ENCODE measurements at regions not wholly inside any gene's neighbourhood (a gene's known extent, or its start where the extent isn't known, plus 50 kb on each side); places are given as distances from the start of the nearest gene placed in this dataset.
"Not testable (repeated sequence)": the region's sequence is repeated elsewhere in the genome, so short reads cannot be mapped to it uniquely, and the experiment has no call there.

DNA sequence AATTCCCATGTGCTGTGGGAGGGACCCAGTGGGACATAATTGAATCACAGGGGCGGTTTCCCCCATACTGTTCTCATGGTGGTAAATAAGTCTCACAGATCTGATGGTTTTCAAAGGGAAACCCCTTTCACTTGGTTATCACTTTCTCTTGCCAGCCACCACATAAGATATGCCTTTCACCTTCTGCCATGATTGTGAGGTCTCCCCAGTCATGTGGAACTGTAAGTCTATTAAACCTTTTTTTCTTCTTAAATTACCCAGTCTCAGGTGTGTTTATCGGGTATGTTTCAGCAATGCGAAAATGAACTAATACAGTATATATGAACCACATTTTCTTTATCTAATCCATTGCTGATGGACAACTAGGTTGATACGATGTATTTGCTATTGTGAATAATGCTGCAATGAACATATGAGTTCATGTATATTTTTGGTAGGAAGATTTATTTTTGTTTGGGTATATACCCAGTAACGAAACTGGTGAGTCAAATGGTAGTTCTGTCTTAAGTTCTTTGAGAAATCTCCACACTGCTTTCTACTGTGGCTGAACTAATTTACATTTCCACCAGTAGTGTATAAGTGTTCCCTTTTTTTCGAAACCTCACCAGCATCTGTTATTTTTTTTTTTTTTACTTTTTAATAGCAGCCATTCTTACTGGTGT, 70.0 kb upstream of the HGF start:
- ChIA-PET CTCF (no interaction called here), POLR2A (no interaction called here)
- DNase-seq (ENCODE audit: extremely low spot score) = no peak
- TF ChIP-seq NFRKB (IDR thresholded peaks at IDR 0.05) = no peak
- TF ChIP-seq ZNF384 (IDR thresholded peaks at IDR 0.05) = no peak
- TF ChIP-seq LEF1 (IDR thresholded peaks at IDR 0.05; ENCODE audit: borderline replicate concordance) = no peak

GRCh38 chr7:81833401-81833800, 63.6 kb upstream of the HGF start:
- DNase-seq (ENCODE audit: extremely low spot score) = no peak
- ChIA-PET CTCF (no interaction called here), POLR2A (no interaction called here)
- no peak for TF ChIP-seq SUZ12 (IDR thresholded peaks at IDR 0.05)
- TF ChIP-seq BHLHE40 (IDR thresholded peaks at IDR 0.05; ENCODE audit: borderline replicate concordance) = no peak
- no peak for TF ChIP-seq FOXA1 (IDR thresholded peaks at IDR 0.05)
- no peak for TF ChIP-seq LEF1 (IDR thresholded peaks at IDR 0.05; ENCODE audit: borderline replicate concordance)
- no peak for TF ChIP-seq TARDBP (IDR thresholded peaks at IDR 0.05)
- no peak for TF ChIP-seq SP1 (IDR thresholded peaks at IDR 0.05)
- no peak for TF ChIP-seq ARNT (IDR thresholded peaks at IDR 0.05)
- no peak for TF ChIP-seq FOXK2 (IDR thresholded peaks at IDR 0.05)
- no peak for TF ChIP-seq L3MBTL2 (conservative IDR thresholded peaks at IDR 0.05)
- TF ChIP-seq CTBP1 (IDR thresholded peaks at IDR 0.05; ENCODE audit: borderline replicate concordance) = no peak
- no peak for TF ChIP-seq ZNF384 (IDR thresholded peaks at IDR 0.05)
- no peak for TF ChIP-seq HDGF (IDR thresholded peaks at IDR 0.05; ENCODE audit: borderline replicate concordance)
- no peak for TF ChIP-seq PKNOX1 (IDR thresholded peaks at IDR 0.05)
- TF ChIP-seq NFRKB (IDR thresholded peaks at IDR 0.05) = no peak
- TF ChIP-seq ELF4 (IDR thresholded peaks at IDR 0.05) = no peak
- TF ChIP-seq FOXM1 (IDR thresholded peaks at IDR 0.05; ENCODE audit: borderline replicate concordance) = no peak

- ChIA-PET CTCF (no interaction called here), POLR2A (no interaction called here)
- TF ChIP-seq NFRKB (IDR thresholded peaks at IDR 0.05) = no peak
- no peak for TF ChIP-seq FOXM1 (IDR thresholded peaks at IDR 0.05; ENCODE audit: borderline replicate concordance)
- no peak for TF ChIP-seq LEF1 (IDR thresholded peaks at IDR 0.05; ENCODE audit: borderline replicate concordance)
- TF ChIP-seq FOXA1 (IDR thresholded peaks at IDR 0.05) = no peak
- TF ChIP-seq ARNT (IDR thresholded peaks at IDR 0.05) = no peak
- TF ChIP-seq ELF4 (IDR thresholded peaks at IDR 0.05) = no peak
- TF ChIP-seq CTBP1 (IDR thresholded peaks at IDR 0.05; ENCODE audit: borderline replicate concordance) = no peak
- TF ChIP-seq ZNF384 (IDR thresholded peaks at IDR 0.05) = no peak
- TF ChIP-seq FOXK2 (IDR thresholded peaks at IDR 0.05) = no peak
- no peak for TF ChIP-seq BHLHE40 (IDR thresholded peaks at IDR 0.05; ENCODE audit: borderline replicate concordance)
- no peak for TF ChIP-seq PKNOX1 (IDR thresholded peaks at IDR 0.05)
- no peak for TF ChIP-seq L3MBTL2 (conservative IDR thresholded peaks at IDR 0.05)
- TF ChIP-seq SUZ12 (IDR thresholded peaks at IDR 0.05) = no peak
- no peak for TF ChIP-seq SP1 (IDR thresholded peaks at IDR 0.05)
- no peak for TF ChIP-seq TARDBP (IDR thresholded peaks at IDR 0.05)
- TF ChIP-seq HDGF (IDR thresholded peaks at IDR 0.05; ENCODE audit: borderline replicate concordance) = no peak
- DNase-seq (ENCODE audit: extremely low spot score) = no peak
Measured at GRCh38 chr7:81831883-81832282, 62.0 kb upstream of the HGF start.

DNA sequence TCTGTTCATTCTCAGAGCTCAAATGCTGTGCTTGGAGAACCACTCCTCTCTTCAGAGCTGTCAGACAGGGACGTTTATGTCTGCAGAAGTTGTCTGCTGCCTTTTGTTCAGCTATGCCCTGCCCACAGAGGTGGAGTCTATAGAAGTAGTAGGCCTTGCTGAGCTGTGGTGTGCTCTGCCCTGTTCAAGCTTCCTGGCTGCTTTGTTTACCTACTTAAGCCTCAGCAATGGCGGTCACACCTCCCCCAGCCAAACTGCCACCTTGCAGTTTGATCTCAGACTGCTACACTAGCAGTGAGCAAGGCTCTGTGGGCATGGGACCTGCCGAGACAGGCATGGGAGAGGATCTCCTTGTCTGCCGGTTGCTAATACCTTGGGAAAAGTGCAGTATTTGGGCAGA, 59.7 kb upstream of the HGF start:
- DNase-seq (ENCODE audit: extremely low spot score); POLR2A ChIA-PET; CTCF ChIA-PET: not testable (repeated sequence)

- no peak for TF ChIP-seq SUZ12 (IDR thresholded peaks at IDR 0.05)
- ChIA-PET POLR2A (no interaction called here), CTCF (no interaction called here)
- no peak for DNase-seq (ENCODE audit: extremely low spot score)
Measured at GRCh38 chr7:81822811-81823210, 53.0 kb upstream of the HGF start.

GRCh38 chr7:81819861-81820260, 50.0 kb upstream of the HGF start:
- TF ChIP-seq SP1 (IDR thresholded peaks at IDR 0.05) = no peak
- no peak for TF ChIP-seq TARDBP (IDR thresholded peaks at IDR 0.05)
- TF ChIP-seq CTBP1 (IDR thresholded peaks at IDR 0.05; ENCODE audit: borderline replicate concordance) = no peak
- no peak for TF ChIP-seq ELF4 (IDR thresholded peaks at IDR 0.05)
- TF ChIP-seq PKNOX1 (IDR thresholded peaks at IDR 0.05) = no peak
- TF ChIP-seq NFRKB (IDR thresholded peaks at IDR 0.05) = no peak
- no peak for TF ChIP-seq LEF1 (IDR thresholded peaks at IDR 0.05; ENCODE audit: borderline replicate concordance)
- no peak for TF ChIP-seq ZNF384 (IDR thresholded peaks at IDR 0.05)
- TF ChIP-seq SUZ12 (IDR thresholded peaks at IDR 0.05) = no peak
- TF ChIP-seq BHLHE40 (IDR thresholded peaks at IDR 0.05; ENCODE audit: borderline replicate concordance) = no peak
- TF ChIP-seq FOXA1 (IDR thresholded peaks at IDR 0.05) = no peak
- no peak for TF ChIP-seq HDGF (IDR thresholded peaks at IDR 0.05; ENCODE audit: borderline replicate concordance)
- TF ChIP-seq FOXK2 (IDR thresholded peaks at IDR 0.05) = no peak
- TF ChIP-seq L3MBTL2 (conservative IDR thresholded peaks at IDR 0.05) = no peak
- TF ChIP-seq ARNT (IDR thresholded peaks at IDR 0.05) = no peak
- no peak for TF ChIP-seq FOXM1 (IDR thresholded peaks at IDR 0.05; ENCODE audit: borderline replicate concordance)
- no peak for DNase-seq (ENCODE audit: extremely low spot score)
- ChIA-PET POLR2A (no interaction called here), CTCF (no interaction called here)
